Pancreas (tissue), 10 donors: ENCODE measurements at regions not wholly inside any gene's neighbourhood (a gene's known extent, or its start where the extent isn't known, plus 50 kb on each side); places are given as distances from the start of the nearest gene placed in this dataset.

Experiments
- ATAC-seq, 4 donors: fragments of 200-7000 bp; cut with Tn5 transposase; one replicate each; pipeline versions ENCODE4 v1.8.0 to v1.9.1; 2020; ENCODE audit warnings: mild to moderate bottlenecking in 4 of 4, moderate library complexity in 4 of 4
- DNase-seq, 6 donors: peaks; one replicate each; pipeline ENCODE4 v3.0.0-alpha.2; 2020
- FAIRE-seq: peaks from 2 replicates; lab custom pipeline; 2012; peaks lifted over from hg19 to GRCh38; lab: Jason Lieb, UNC
- H3K27ac ChIP-seq, 4 donors: fragments of 200-600 bp; sonication (generic); 1 replicate in 3 of 4; 2 replicates in 1 of 4; pipeline versions ENCODE4 v1.5.0 to v1.8.0; 2020
- H3K27me3 ChIP-seq, 4 donors: fragments of 200-600 bp; one replicate each; pipeline ENCODE4 v1.8.0; 2021
- H3K36me3 ChIP-seq, 3 donors: fragments of 200-600 bp; sonication (generic) in 1 of 3; one replicate each; pipeline versions ENCODE4 v1.5.0 to v1.8.0; 2020 to 2021
- H3K4me1 ChIP-seq, 3 donors: fragments of 200-600 bp; one replicate each; pipeline ENCODE4 v1.8.0; 2021
- H3K4me3 ChIP-seq, 4 donors: fragments of 200-600 bp; sonication (generic) in 2 of 4; one replicate each; pipeline versions ENCODE4 v1.5.0 to v1.8.0; 2020 to 2021
- H3K9me3 ChIP-seq, 4 donors: fragments of 200-600 bp; one replicate each; pipeline ENCODE4 v1.8.0; 2021
- WGBS, 2 donors: extraction: QIAGEN DNeasy Blood & Tissue Kit; methylation state at CpG; one replicate each; pipeline ENCODE4 v1.1.7; 2013; 5-methylcytosine and 5-hydroxymethylcytosine counted together
- intact Hi-C, 3 donors: fragments of 100-400 bp; cut with DNase I; formaldehyde crosslinking; loops; one replicate each; pipeline versions ENCODE4 v1.11.1 to v1.14.2; 2022
- TF ChIP-seq, protein P1 (sequence below), 4 donors: fragments of 200-600 bp; sonication (generic) in 3 of 4; IDR thresholded peaks; one replicate each; pipeline versions ENCODE4 v1.5.0 to v1.8.0; 2021; ENCODE audit warnings: antibody characterized with exemption in 4 of 4
- donor health status: healthy with polysubstance abuse.
- donor health status: DM: no; HTN: no; CAD: no; lungs with moderate emphysema.
- donor health status: DM: no; HTN: no; CAD: no.
- donor health status: control.
- donor health status: control.
- donor health status: Bipolar disorder and iron deficiency.
- donor health status: DM: yes; HTN: yes; CAD: no.
- donor health status: DM: no; HTN: no; CAD: no.
- donor health status: DM: no; HTN: no; CAD: no.
- donor health status: DM: yes; HTN: yes; CAD: no.

DNA sequence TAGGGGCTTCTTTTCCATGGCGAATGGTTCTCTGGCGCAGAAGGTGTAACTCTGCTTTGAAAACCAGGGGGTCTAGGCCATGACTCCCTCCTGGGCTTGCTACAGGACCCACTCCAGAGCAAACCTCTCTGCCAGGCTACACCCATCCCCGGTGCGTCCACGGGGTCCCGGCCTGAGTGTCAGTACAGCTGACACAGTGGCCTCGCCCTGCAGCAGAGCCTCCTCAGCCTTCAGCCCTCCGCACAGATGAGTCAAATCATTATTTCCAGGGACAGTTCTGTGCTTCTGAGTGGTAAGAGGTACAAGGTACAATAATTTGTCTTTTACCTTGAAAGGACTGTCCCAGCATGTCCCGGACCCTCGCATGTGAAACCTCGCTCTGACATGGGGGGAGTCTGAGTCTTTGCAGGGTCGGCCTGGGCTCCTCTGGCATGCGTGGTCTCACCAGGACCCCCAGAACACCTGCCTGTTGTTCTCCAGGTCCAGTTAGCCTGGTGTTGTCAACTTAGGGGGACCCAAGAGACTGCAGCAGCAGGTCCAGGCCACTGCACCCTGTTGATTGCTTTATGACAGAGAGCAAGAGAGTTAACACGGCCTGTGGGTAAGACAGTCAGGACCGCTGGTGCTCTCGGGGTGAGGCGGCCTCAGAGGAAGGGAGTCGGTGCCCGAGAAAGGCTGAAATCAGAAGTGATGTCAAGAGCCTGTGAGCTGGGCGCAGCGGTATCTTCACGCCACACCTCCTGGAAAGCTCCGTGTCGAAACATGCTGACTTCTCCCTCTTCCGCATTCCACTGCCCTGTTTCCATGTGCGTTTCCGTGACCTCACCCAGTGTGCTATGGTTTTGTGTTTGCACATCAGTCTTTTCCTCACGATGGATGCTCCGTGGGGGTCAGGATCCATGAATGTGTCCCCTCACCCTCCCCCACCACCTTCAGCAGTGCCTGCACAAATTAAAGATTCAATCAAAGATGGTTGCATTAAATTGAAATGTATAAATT is 340.1 kb downstream of the EIPR1 start:
- FAIRE-seq (no peak), DNase-seq (no peak), ATAC-seq (no peak)
- Histone ChIP-seq H3K27me3 (no peaks in the 10 kb centered on the region), H3K27ac (no peak overlapping the region), H3K4me1 (peaks cover 0 to 4% (median 0%) of the 10 kb centered on the region in 3 donors), H3K9me3 (no peaks in the 10 kb centered on the region), H3K36me3 (no peaks in the 10 kb centered on the region), H3K4me3 (no peak overlapping the region)
- WGBS, 2 donors, result 89% methylated on average over 29 of the region's 29 CpGs
- intact Hi-C loops, result no loop called here
- TF ChIP-seq, protein P1, sequence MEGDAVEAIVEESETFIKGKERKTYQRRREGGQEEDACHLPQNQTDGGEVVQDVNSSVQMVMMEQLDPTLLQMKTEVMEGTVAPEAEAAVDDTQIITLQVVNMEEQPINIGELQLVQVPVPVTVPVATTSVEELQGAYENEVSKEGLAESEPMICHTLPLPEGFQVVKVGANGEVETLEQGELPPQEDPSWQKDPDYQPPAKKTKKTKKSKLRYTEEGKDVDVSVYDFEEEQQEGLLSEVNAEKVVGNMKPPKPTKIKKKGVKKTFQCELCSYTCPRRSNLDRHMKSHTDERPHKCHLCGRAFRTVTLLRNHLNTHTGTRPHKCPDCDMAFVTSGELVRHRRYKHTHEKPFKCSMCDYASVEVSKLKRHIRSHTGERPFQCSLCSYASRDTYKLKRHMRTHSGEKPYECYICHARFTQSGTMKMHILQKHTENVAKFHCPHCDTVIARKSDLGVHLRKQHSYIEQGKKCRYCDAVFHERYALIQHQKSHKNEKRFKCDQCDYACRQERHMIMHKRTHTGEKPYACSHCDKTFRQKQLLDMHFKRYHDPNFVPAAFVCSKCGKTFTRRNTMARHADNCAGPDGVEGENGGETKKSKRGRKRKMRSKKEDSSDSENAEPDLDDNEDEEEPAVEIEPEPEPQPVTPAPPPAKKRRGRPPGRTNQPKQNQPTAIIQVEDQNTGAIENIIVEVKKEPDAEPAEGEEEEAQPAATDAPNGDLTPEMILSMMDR (IDR thresholded peaks at IDR 0.05), result no peak

DNA sequence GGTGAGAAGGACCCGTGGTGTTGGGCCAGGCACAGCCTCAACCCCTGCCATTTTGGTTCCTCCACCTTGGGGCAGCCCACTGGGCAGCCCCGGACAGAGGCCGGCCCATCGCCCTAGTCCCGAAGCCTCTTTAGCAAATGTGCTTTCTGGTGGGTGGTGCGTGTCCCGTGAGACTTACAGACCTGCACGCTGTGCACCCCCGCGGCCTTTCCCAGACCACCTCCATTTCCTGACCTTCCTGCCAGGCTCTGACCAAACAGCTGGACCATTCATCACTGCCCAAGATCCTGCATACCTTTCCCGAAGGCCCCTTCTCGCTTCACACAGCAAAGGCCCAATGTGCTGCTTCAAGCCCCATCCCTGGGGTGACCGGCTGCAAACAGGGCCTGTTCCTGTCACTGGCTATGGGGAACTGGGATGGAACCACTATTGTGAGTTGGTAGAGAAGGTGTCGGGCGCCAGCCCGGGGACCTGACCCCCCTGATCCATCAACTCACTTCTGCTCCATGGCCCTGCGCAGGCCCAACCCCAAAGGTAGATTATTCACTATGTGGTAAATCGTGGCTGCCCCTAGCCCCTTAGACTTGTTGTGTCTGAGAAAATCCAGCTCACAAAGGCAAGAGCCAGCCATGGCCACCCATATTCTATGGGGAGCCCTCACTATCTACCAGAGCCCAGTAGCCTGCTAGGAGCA is 341.0 kb downstream of the EIPR1 start:
- intact Hi-C loops, result no loop called here
- TF ChIP-seq, protein P1 (IDR thresholded peaks at IDR 0.05), result no peak
- Histone ChIP-seq H3K4me1 (peaks cover 0 to 4% (median 0%) of the 10 kb centered on the region in 3 donors), H3K4me3 (no peak overlapping the region), H3K36me3 (no peaks in the 10 kb centered on the region), H3K27me3 (no peaks in the 10 kb centered on the region), H3K9me3 (no peaks in the 10 kb centered on the region), H3K27ac (no peak overlapping the region)
- no peak for DNase-seq
- WGBS, 2 donors, result 95 to 97% methylated on average over 18 of the region's 18 CpGs
- ATAC-seq, result no peak
- no peak for FAIRE-seq

DNA sequence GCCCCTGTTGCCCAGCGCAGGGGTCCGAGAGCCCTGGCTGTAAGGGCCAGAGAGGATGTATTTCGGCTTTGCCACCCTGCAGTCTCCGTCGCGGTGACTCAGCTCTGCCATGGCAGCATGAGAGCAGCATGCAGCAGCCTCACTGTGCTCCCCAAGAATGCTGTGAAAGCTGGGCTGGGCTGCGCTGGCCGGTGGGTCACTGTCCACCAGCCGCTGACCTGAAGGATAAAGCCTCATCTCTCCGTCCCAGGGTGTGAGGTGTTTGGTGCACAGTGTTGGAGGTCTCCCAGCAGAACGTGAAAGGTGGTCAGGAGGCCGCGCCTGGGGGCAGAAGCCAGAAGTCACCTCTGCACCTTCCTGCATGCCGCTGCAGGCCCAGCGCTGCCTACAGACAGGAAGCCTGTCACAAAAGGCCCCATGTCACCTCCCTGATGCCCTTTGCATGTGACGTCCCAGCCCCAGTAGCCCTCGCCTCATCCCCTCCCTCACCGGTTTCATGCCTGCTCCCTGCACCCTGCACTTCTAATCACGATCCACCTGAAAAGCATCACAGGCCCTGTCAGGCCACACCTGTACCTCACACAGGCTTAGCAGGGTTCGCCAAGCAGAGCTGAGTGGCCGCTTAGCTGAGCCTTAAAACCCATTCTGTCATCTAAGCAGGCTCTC is 342.1 kb downstream of the EIPR1 start:
- FAIRE-seq (no peak), DNase-seq (no peak), ATAC-seq (no peak)
- H3K27me3 ChIP-seq, result no peaks in the 10 kb centered on the region
- H3K4me1 ChIP-seq, result no peaks in the 10 kb centered on the region
- H3K9me3 ChIP-seq, result no peaks in the 10 kb centered on the region
- TF ChIP-seq, protein P1 (IDR thresholded peaks at IDR 0.05), result no peak
- intact Hi-C loops, result no loop called here
- 89 to 92% methylated on average over 21 of the region's 21 CpGs for WGBS, 2 donors
- no peak overlapping the region for H3K4me3 ChIP-seq
- H3K36me3 ChIP-seq, result no peaks in the 10 kb centered on the region
- H3K27ac ChIP-seq, result no peak overlapping the region

DNA sequence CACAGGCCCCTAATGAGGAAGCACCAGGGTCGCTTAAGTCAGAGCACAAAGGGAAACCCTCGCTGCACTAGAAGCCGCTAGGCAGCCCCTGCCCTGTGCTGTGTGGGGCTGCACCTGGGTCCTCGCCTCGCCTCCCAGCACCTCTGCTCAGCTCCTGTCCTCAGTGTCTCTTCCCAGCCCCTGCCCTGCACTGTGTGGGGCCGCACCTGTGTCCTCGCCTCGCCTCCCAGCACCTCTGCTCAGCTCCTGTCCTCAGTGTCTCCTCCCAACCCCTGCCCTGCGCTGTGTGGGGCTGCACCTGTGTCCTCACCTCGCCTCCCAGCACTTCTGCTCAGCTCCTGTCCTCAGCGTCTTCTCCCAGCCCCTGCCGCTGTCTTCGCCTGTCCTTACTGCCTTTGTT is 342.8 kb downstream of the EIPR1 start:
- Histone ChIP-seq H3K27me3 (no peaks in the 10 kb centered on the region), H3K4me3 (no peak overlapping the region), H3K36me3 (no peaks in the 10 kb centered on the region), H3K4me1 (no peaks in the 10 kb centered on the region), H3K9me3 (no peaks in the 10 kb centered on the region), H3K27ac (no peak overlapping the region)
- FAIRE-seq (no peak), ATAC-seq (peak in 1 of 4 donors; percentile 27), DNase-seq (no peak)
- intact Hi-C loops, result no loop called here
- 89 to 91% methylated on average over 13 of the region's 13 CpGs for WGBS, 2 donors
- TF ChIP-seq, protein P1 (IDR thresholded peaks at IDR 0.05), result no peak
